Stomach (tissue), 8 donors: ENCODE measurements at regions not wholly inside any gene's neighbourhood (a gene's known extent, or its start where the extent isn't known, plus 50 kb on each side); places are given as distances from the start of the nearest gene placed in this dataset.

ENCODE experiments used
- DNase-seq, 2 donors: peaks; one replicate each; pipeline versions ENCODE4 v3.0.0 to v3.0.0-alpha.2; 2013 to 2019
- H3K27ac ChIP-seq, 5 donors: fragments of 200-600 bp in 4 of 5; sonication (generic) in 4 of 5; one replicate each; pipeline ENCODE4 v1.5.1; 2013 to 2019; ENCODE audit warnings: mild to moderate bottlenecking in 1 of 5, moderate library complexity in 1 of 5
- H3K27me3 ChIP-seq, 3 donors: fragments of 200-600 bp; sonication (generic); one replicate each; pipeline ENCODE4 v1.5.1; 2017 to 2019; ENCODE audit warnings: mixed run types in 1 of 3
- H3K36me3 ChIP-seq, 4 donors: fragments of 200-600 bp; sonication (generic); 1 replicate in 3 of 4; 2 replicates in 1 of 4; pipeline ENCODE4 v1.5.1; 2016 to 2019
- H3K4me1 ChIP-seq, 4 donors: fragments of 200-600 bp; sonication (generic); one replicate each; pipeline ENCODE4 v1.5.1; 2016 to 2019
- H3K4me3 ChIP-seq, 4 donors: fragments of 200-600 bp; sonication (generic) in 3 of 4; one replicate each; pipeline ENCODE4 v1.5.1; 2016 to 2019; ENCODE audit warnings: mild to moderate bottlenecking in 1 of 4
- H3K9me3 ChIP-seq, 4 donors: fragments of 200-600 bp; sonication (generic); one replicate each; pipeline ENCODE4 v1.5.1; 2016 to 2019
- EP300 ChIP-seq: sonication (generic); formaldehyde crosslinking; IDR thresholded peaks from one replicate; pipeline ENCODE4 v1.6.1; 2017; ENCODE audit warnings: antibody characterized with exemption
- POLR2A ChIP-seq, 4 donors: fragments of 450-650 bp; IDR thresholded peaks; one replicate each; pipeline ENCODE4 v1.6.1; 2016; ENCODE audit warnings: antibody characterized with exemption in 4 of 4, control low read depth in 2 of 4, mild to moderate bottlenecking in 1 of 4, moderate library complexity in 1 of 4
- POLR2AphosphoS5 ChIP-seq, 3 donors: sonication (generic); formaldehyde crosslinking; IDR thresholded peaks; one replicate each; pipeline ENCODE4 v1.6.1; 2016; ENCODE audit warnings: antibody characterized with exemption in 3 of 3
- WGBS, 5 donors: extraction: QIAGEN DNeasy Blood & Tissue Kit in 3 of 5; methylation state at CpG; one replicate each; pipeline versions ENCODE4 v1.1.5 to v1.1.7; 2013 to 2018; 5-methylcytosine and 5-hydroxymethylcytosine counted together
- intact Hi-C: fragments of 100-400 bp; cut with DNase I; formaldehyde crosslinking; loops from one replicate; pipeline ENCODE4 v1.15.1; 2023; ENCODE audit warnings: low total_unique reads
- TF ChIP-seq, protein P1 (sequence below), 7 experiments: fragments of 450-650 bp in 4 of 7; fragments of 200-600 bp in 3 of 7; sonication (generic) in 3 of 7; IDR thresholded peaks; one replicate each; pipeline ENCODE4 v1.5.1; 2016 to 2019; ENCODE audit warnings: antibody characterized with exemption in 7 of 7, control low read depth in 2 of 7, mild to moderate bottlenecking in 1 of 7
- donor health status: healthy with polysubstance abuse.
- donor health status: Bipolar disorder and iron deficiency.
- donor health status: healthy.

DNA sequence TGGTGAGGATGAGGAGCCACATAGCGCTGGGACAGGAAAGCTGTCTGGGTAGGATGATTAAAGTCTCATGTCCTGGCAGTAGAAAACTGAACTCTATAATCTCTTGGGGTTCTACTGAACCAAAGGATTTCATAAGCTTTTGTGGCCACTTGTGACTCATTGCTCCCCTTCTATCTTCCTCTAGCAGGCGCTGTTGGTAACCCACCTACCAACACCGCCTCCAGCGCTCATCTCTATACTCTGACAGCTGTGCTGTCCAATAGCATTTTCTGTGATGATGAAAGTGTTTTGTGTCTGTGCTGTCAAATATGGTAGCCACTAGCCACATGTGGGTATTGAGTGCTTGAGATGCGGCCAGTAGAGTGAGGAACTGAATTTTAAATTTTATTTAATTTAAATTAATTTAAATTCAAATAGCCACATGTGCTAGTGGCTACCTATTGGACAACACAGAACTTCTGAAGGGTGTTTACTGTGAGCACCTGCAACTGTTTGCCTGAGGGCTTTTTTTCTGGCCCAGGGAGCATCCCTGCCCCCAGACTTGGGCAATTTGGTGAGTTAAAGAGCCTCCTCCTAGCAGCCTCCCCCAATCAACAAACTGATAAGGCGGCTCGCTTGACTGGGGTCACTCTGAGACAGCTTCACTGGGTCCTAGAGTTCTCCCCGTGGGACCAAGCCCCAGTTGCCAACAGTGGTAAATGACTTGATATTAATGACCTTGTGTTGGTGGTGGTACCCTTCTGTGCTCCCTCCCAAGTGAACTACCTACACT lies 169.2 kb upstream of the ATP6AP2 start:
- H3K36me3 ChIP-seq = no peaks in the 10 kb centered on the region
- no peak for DNase-seq
- no peak overlapping the region for H3K4me3 ChIP-seq
- H3K9me3 ChIP-seq = peaks cover 0 to 32% (median 12%) of the 10 kb centered on the region in 4 donors
- 50 to 86% (median 67%) methylated on average over 8 of the region's 8 CpGs for WGBS, 5 donors
- intact Hi-C loops = no loop called here
- peaks cover 0 to 3% (median 0%) of the 10 kb centered on the region in 3 donors for H3K27me3 ChIP-seq
- TF ChIP-seq, protein P1, sequence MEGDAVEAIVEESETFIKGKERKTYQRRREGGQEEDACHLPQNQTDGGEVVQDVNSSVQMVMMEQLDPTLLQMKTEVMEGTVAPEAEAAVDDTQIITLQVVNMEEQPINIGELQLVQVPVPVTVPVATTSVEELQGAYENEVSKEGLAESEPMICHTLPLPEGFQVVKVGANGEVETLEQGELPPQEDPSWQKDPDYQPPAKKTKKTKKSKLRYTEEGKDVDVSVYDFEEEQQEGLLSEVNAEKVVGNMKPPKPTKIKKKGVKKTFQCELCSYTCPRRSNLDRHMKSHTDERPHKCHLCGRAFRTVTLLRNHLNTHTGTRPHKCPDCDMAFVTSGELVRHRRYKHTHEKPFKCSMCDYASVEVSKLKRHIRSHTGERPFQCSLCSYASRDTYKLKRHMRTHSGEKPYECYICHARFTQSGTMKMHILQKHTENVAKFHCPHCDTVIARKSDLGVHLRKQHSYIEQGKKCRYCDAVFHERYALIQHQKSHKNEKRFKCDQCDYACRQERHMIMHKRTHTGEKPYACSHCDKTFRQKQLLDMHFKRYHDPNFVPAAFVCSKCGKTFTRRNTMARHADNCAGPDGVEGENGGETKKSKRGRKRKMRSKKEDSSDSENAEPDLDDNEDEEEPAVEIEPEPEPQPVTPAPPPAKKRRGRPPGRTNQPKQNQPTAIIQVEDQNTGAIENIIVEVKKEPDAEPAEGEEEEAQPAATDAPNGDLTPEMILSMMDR (IDR thresholded peaks at IDR 0.05) = no peak
- TF ChIP-seq EP300 (no peak), POLR2A (IDR thresholded peaks at IDR 0.05) (no peak), POLR2AphosphoS5 (IDR thresholded peaks at IDR 0.05) (no peak)
- H3K4me1 ChIP-seq = no peaks in the 10 kb centered on the region
- H3K27ac ChIP-seq = no peak overlapping the region

DNA sequence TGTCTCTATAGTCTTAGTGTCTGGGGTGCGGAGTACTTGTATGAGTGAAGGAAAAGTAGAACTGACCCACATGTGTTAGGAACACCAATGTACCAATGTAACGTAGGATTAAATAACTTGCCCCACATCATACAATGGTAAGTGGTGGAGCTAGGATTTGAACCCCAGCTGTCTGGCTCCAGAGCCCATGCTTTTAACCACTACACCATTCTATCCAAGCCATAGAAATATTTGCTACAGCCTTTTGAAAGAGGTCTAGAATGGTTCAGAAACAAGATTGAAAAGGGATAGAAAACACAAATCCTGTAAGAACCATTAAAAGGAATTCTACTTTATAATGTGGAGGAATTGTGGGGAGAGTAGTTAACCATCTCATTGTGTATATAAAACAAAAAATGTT lies 169.9 kb upstream of the ATP6AP2 start:
- DNase-seq = no peak
- Histone ChIP-seq H3K9me3 (peaks cover 0 to 32% (median 12%) of the 10 kb centered on the region in 4 donors), H3K4me1 (no peaks in the 10 kb centered on the region), H3K27ac (no peak overlapping the region), H3K4me3 (no peak overlapping the region), H3K36me3 (no peaks in the 10 kb centered on the region), H3K27me3 (peaks cover 0 to 6% (median under 1%) of the 10 kb centered on the region in 3 donors)
- intact Hi-C loops = no loop called here
- no peak for TF ChIP-seq POLR2A (IDR thresholded peaks at IDR 0.05)
- no peak for TF ChIP-seq POLR2AphosphoS5 (IDR thresholded peaks at IDR 0.05)
- TF ChIP-seq, protein P1 (IDR thresholded peaks at IDR 0.05) = no peak
- TF ChIP-seq EP300 = no peak
- 90 to 100% (median 94%) methylated on average over 2 of the region's 2 CpGs for WGBS, 5 donors

DNA sequence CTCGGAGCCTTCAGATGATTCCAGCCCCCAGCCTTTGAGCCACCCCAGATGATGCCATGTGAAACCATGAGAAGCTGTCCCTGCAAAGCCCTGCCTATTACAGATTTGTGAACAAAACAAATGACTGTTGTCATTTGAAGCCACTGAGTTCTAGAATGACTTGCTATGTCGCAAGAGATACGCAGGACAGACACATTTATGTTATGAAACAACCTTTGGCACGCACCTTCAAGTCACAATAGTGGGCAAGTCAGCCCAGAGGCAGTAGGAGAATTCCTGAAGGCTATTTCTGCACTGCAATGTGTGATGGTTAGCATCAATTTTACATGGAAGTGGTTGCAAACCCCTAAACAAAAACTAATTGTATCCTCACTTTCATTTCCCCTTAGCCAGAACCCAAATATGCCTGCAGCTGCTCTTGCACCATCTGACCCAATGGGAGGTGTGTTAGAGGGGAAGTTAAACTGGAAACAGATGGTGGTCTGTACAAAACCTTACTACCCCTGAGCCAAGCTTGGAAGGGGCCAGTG lies 174.4 kb upstream of the ATP6AP2 start:
- 49 to 70% (median 56%) methylated on average over 3 to 4 of the region's 4 CpGs for WGBS, 5 donors
- Histone ChIP-seq H3K36me3 (no peaks in the 10 kb centered on the region), H3K27me3 (peaks cover 0 to 6% (median 0%) of the 10 kb centered on the region in 3 donors), H3K9me3 (peaks cover 0 to 29% (median 12%) of the 10 kb centered on the region in 4 donors), H3K27ac (no peak overlapping the region), H3K4me1 (peaks cover 0 to 10% (median 5%) of the 10 kb centered on the region in 4 donors), H3K4me3 (no peak overlapping the region)
- intact Hi-C loops = no loop called here
- TF ChIP-seq EP300 (no peak), POLR2A (IDR thresholded peaks at IDR 0.05) (no peak), POLR2AphosphoS5 (IDR thresholded peaks at IDR 0.05) (no peak)
- TF ChIP-seq, protein P1 (IDR thresholded peaks at IDR 0.05) = no peak
- DNase-seq = peak in 1 of 2 donors; percentile 11

DNA sequence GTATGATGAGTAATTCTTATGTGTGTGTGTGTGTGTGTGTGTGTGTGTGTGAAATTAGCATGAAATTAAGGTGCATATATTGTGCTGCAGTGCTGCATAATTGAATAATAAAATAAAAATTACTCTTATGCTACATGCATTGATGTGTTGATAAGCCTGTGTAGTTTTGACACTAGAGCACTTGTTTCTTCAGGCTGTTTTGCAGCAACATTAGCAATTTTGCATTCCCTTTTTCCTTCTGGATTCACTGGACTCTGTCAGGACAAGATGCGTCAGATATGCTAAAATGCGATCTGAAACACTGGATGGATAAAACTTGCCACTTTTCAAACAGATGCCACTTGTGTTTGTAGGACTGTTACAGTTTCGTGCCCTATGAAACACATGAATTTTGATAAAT lies 175.4 kb upstream of the ATP6AP2 start:
- Histone ChIP-seq H3K4me3 (no peak overlapping the region), H3K36me3 (no peaks in the 10 kb centered on the region), H3K4me1 (peaks cover 0 to 10% (median 5%) of the 10 kb centered on the region in 4 donors), H3K27ac (no peak overlapping the region), H3K27me3 (peaks cover 0 to 6% (median 0%) of the 10 kb centered on the region in 3 donors), H3K9me3 (peaks cover 0 to 31% (median 15%) of the 10 kb centered on the region in 4 donors)
- intact Hi-C loops = no loop called here
- TF ChIP-seq POLR2AphosphoS5 (IDR thresholded peaks at IDR 0.05) (no peak), EP300 (no peak)
- 85 to 100% (median 95%) methylated on average over 3 of the region's 3 CpGs for WGBS, 5 donors
- DNase-seq = no peak
